RWPE2 (cell line): ENCODE measurements at regions not wholly inside any gene's neighbourhood (a gene's known extent, or its start where the extent isn't known, plus 50 kb on each side); places are given as distances from the start of the nearest gene placed in this dataset.

Experiments
- ATAC-seq: fragments of 200-7000 bp; cut with Tn5 transposase; 3 replicates; pipeline ENCODE4 v1.9.1; 2021; ENCODE audit warnings: low read depth
- DNase-seq: peaks from one replicate; pipeline ENCODE4 v3.0.0-alpha.2; 2020; ENCODE audit warnings: low spot score
- H3K27ac ChIP-seq: fragments of 450-650 bp; 2 replicates; pipeline ENCODE4 v1.5.1; 2017; ENCODE audit warnings: mild to moderate bottlenecking; ENCODE audit not compliant: poor library complexity, severe bottlenecking
- H3K27me3 ChIP-seq: fragments of 250-450 bp; sonication (Bioruptor Pico); 2 replicates; pipeline ENCODE4 v1.5.1; 2021; ENCODE audit warnings: mild to moderate bottlenecking, moderate library complexity; ENCODE audit not compliant: insufficient read depth, poor library complexity, severe bottlenecking
- H3K36me3 ChIP-seq: fragments of 250-450 bp; sonication (Bioruptor Pico); 2 replicates; pipeline ENCODE4 v1.5.1; 2020; ENCODE audit warnings: low read depth, mild to moderate bottlenecking, moderate library complexity
- H3K4me1 ChIP-seq: fragments of 250-450 bp; sonication (Bioruptor Pico); 2 replicates; pipeline ENCODE4 v1.5.1; 2021; ENCODE audit warnings: mild to moderate bottlenecking, moderate library complexity; ENCODE audit not compliant: insufficient read depth, poor library complexity, severe bottlenecking
- H3K4me3 ChIP-seq: fragments of 250-450 bp; sonication (Bioruptor Pico); 2 replicates; pipeline ENCODE4 v1.5.1; 2021; ENCODE audit warnings: mild to moderate bottlenecking, moderate library complexity; ENCODE audit not compliant: severe bottlenecking
- H3K9me3 ChIP-seq: fragments of 250-450 bp; sonication (Bioruptor Pico); 2 replicates; pipeline ENCODE4 v1.5.1; 2021; ENCODE audit warnings: mild to moderate bottlenecking, moderate library complexity; ENCODE audit not compliant: severe bottlenecking
- CTCF ChIP-seq: fragments of 450-650 bp; IDR thresholded peaks from one replicate; pipeline ENCODE4 v1.5.1; 2017; ENCODE audit warnings: mild to moderate bottlenecking, moderate library complexity; ENCODE audit not compliant: poor library complexity, severe bottlenecking

- H3K4me3 ChIP-seq, result no peak overlapping the region
- no peaks in the 10 kb centered on the region for H3K36me3 ChIP-seq
- peaks cover 9% of the 10 kb centered on the region for H3K27me3 ChIP-seq
- no peak for ATAC-seq
- H3K4me1 ChIP-seq, result no peaks in the 10 kb centered on the region
- H3K9me3 ChIP-seq, result no peaks in the 10 kb centered on the region
- TF ChIP-seq CTCF, result no peak
- DNase-seq, result no peak
- no peak overlapping the region for H3K27ac ChIP-seq
These were observed 444.0 kb upstream of the NFE2L3 start for GRCh38 chr7:25707768-25708620.

- Histone ChIP-seq H3K4me3 (no peak overlapping the region), H3K4me1 (no peaks in the 10 kb centered on the region), H3K27ac (no peak overlapping the region), H3K27me3 (peaks cover 12% of the 10 kb centered on the region), H3K9me3 (no peaks in the 10 kb centered on the region), H3K36me3 (no peaks in the 10 kb centered on the region)
- DNase-seq, result no peak
- ATAC-seq, result no peak
- no peak for TF ChIP-seq CTCF
These were observed 441.0 kb upstream of the NFE2L3 start for GRCh38 chr7:25710959-25711358.

- no peak for ATAC-seq
- no peak overlapping the region for H3K27ac ChIP-seq
- DNase-seq, result no peak
- no peak overlapping the region for H3K4me3 ChIP-seq
- no peaks in the 10 kb centered on the region for H3K4me1 ChIP-seq
- H3K36me3 ChIP-seq, result no peaks in the 10 kb centered on the region
- H3K27me3 ChIP-seq, result peaks cover 12% of the 10 kb centered on the region
- TF ChIP-seq CTCF, result no peak
- H3K9me3 ChIP-seq, result no peaks in the 10 kb centered on the region
These were observed 440.1 kb upstream of the NFE2L3 start for GRCh38 chr7:25711940-25712339.

GRCh38 chr7:25712500-25712899 is 439.5 kb upstream of the NFE2L3 start:
- no peaks in the 10 kb centered on the region for H3K4me1 ChIP-seq
- TF ChIP-seq CTCF, result no peak
- H3K9me3 ChIP-seq, result no peaks in the 10 kb centered on the region
- peaks cover 12% of the 10 kb centered on the region for H3K27me3 ChIP-seq
- DNase-seq, result no peak
- no peak overlapping the region for H3K4me3 ChIP-seq
- H3K36me3 ChIP-seq, result no peaks in the 10 kb centered on the region
- H3K27ac ChIP-seq, result no peak overlapping the region
- no peak for ATAC-seq

- no peaks in the 10 kb centered on the region for H3K4me1 ChIP-seq
- H3K4me3 ChIP-seq, result no peak overlapping the region
- no peak overlapping the region for H3K27ac ChIP-seq
- ATAC-seq, result no peak
- DNase-seq, result no peak
- no peaks in the 10 kb centered on the region for H3K9me3 ChIP-seq
- H3K27me3 ChIP-seq, result peaks cover 14% of the 10 kb centered on the region
- TF ChIP-seq CTCF, result no peak
- H3K36me3 ChIP-seq, result no peaks in the 10 kb centered on the region
These were observed 438.0 kb upstream of the NFE2L3 start for GRCh38 chr7:25714013-25714412.
